ENCODE measurements at regions not wholly inside any gene's neighbourhood (a gene's known extent, or its start where the extent isn't known, plus 50 kb on each side); places are given as distances from the start of the nearest gene placed in this dataset.

DNA sequence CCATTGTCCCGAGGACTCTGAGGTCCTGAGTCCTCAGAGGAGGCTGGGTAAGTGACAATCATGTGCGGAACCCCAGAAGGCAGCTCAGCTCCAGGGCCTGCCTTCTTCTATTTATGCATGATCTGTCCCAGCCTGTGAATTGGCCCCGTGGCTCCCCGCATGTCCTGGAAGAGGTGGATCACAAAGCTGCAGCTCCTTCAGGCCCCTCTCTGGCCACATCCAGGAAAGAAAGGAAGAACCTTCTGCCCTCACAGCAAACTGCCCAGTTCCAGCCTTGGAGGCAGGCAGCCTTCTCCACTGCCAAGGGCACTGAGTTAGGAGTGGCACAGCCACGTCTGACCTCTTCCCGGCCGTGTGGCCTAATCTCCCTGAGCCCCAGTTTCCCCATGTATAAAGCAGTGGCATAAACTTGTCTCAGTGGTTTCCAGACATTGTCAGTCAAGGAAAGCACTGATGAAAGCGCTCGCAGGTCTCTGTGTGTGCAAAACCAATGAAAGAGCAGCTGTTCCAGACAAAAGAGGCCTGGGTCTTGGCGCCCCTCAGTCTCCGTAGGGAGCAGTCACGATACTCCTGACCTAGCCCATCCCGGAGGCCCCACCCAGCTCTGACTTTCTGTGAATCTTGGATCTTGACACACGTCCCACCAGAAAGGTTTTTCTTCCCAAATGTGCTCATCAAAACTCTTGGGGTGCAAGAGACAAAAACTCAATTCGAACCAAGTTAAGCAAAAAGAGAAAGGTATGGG is 497.3 kb downstream of the SHQ1 start:
- TF ChIP-seq, protein P1, sequence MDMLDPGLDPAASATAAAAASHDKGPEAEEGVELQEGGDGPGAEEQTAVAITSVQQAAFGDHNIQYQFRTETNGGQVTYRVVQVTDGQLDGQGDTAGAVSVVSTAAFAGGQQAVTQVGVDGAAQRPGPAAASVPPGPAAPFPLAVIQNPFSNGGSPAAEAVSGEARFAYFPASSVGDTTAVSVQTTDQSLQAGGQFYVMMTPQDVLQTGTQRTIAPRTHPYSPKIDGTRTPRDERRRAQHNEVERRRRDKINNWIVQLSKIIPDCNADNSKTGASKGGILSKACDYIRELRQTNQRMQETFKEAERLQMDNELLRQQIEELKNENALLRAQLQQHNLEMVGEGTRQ (IDR thresholded peaks at IDR 0.05; ENCODE audit: borderline replicate concordance, low read depth, low read length), result no peak
- TF ChIP-seq, protein P2, sequence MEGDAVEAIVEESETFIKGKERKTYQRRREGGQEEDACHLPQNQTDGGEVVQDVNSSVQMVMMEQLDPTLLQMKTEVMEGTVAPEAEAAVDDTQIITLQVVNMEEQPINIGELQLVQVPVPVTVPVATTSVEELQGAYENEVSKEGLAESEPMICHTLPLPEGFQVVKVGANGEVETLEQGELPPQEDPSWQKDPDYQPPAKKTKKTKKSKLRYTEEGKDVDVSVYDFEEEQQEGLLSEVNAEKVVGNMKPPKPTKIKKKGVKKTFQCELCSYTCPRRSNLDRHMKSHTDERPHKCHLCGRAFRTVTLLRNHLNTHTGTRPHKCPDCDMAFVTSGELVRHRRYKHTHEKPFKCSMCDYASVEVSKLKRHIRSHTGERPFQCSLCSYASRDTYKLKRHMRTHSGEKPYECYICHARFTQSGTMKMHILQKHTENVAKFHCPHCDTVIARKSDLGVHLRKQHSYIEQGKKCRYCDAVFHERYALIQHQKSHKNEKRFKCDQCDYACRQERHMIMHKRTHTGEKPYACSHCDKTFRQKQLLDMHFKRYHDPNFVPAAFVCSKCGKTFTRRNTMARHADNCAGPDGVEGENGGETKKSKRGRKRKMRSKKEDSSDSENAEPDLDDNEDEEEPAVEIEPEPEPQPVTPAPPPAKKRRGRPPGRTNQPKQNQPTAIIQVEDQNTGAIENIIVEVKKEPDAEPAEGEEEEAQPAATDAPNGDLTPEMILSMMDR (IDR thresholded peaks at IDR 0.05), result no peak
- TF ChIP-seq SMC3 (IDR thresholded peaks at IDR 0.05; ENCODE audit: low read depth, low read length), result no peak
- TF ChIP-seq, protein P3, sequence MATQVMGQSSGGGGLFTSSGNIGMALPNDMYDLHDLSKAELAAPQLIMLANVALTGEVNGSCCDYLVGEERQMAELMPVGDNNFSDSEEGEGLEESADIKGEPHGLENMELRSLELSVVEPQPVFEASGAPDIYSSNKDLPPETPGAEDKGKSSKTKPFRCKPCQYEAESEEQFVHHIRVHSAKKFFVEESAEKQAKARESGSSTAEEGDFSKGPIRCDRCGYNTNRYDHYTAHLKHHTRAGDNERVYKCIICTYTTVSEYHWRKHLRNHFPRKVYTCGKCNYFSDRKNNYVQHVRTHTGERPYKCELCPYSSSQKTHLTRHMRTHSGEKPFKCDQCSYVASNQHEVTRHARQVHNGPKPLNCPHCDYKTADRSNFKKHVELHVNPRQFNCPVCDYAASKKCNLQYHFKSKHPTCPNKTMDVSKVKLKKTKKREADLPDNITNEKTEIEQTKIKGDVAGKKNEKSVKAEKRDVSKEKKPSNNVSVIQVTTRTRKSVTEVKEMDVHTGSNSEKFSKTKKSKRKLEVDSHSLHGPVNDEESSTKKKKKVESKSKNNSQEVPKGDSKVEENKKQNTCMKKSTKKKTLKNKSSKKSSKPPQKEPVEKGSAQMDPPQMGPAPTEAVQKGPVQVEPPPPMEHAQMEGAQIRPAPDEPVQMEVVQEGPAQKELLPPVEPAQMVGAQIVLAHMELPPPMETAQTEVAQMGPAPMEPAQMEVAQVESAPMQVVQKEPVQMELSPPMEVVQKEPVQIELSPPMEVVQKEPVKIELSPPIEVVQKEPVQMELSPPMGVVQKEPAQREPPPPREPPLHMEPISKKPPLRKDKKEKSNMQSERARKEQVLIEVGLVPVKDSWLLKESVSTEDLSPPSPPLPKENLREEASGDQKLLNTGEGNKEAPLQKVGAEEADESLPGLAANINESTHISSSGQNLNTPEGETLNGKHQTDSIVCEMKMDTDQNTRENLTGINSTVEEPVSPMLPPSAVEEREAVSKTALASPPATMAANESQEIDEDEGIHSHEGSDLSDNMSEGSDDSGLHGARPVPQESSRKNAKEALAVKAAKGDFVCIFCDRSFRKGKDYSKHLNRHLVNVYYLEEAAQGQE (IDR thresholded peaks at IDR 0.05; ENCODE audit: low read depth, low read length), result no peak
- no peak for TF ChIP-seq ELF1 (IDR thresholded peaks at IDR 0.05)
- no peak for TF ChIP-seq RAD21 (IDR thresholded peaks at IDR 0.05; ENCODE audit: low read length)
- TF ChIP-seq YY1 (IDR thresholded peaks at IDR 0.05; ENCODE audit: low read depth), result no peak
